NCI-H69 (cell line): ENCODE measurements at regions not wholly inside any gene's neighbourhood (a gene's known extent, or its start where the extent isn't known, plus 50 kb on each side); places are given as distances from the start of the nearest gene placed in this dataset.

ENCODE experiments used
- DNase-seq: peaks from one replicate; lab custom pipeline; 2025; lab: John Stamatoyannopoulos, UW

DNA sequence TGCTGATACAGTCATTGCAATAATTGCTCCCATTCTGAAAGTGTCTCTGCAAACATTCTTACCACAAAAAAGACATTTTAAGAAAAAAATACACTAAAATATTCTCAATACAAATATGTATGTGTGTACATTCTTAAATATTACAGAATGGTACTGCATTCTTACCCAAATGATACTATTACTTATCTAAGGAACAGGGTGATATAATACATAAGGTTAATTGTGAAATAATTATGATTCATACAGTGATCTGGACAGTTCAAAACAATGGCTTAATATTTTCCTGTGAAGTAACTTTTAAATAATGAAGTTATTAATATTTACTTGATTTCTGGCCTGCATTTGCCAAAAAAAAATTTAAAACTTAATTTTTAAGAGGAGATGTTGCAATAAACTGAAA is 694.6 kb downstream of the TUSC7 start:
- no peak for DNase-seq

DNA sequence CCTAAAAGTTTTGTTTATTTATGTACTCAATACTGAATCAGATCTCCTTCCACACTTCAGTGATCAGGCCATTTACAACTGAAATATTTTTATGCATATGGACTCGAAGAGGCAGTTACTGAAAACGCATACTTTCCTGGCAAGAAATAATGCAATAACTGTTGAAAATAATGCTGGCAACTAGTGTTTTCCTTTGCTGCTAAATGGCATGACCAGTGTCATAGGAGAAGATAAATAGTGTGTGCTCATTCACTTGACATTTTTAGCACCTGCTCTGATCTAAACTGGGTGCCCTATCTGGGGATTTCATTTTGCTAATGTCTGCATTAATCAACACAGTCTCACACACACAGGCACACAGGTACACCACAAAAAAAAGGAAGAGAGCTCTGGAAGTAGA is 695.2 kb downstream of the TUSC7 start:
- peak; percentile 3 for DNase-seq

DNA sequence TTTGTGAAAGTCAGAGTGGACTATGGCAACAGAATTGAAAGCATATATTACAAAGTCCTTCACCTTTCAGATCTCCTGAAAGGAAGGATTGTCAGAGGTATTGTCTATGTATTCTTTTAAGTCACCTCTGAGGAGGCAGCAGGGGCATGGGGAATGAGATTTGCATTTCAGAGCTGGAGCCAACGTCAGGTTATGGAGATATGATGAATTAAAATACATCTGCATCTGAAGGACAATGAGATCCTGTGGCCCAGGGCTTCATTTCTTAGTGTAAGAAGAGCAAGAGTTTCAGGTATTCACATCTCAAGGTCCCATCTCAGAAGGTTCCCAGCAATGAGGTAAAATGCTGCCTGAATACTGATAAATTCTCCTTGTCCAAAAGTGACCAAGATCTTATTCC is 695.8 kb downstream of the TUSC7 start:
- no peak for DNase-seq

DNA sequence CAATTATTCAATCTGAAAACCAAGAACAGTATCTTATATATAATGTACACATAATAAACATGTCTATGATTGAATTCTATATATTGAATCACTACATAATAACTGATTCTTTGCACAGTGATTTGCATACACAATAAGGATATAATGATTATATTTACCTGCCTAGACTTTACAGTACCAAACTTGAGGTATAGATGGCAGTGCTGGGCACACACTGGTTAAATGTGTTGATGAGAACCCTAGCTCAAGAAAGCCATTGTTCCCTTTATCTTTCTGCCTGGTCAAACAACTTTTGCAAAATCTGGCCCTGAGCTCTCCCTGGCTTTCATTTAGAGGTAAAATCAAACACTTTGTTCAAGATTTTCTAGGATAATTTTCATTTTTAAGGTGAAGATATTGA is 697.7 kb downstream of the TUSC7 start:
- DNase-seq, result peak; percentile 18

DNA sequence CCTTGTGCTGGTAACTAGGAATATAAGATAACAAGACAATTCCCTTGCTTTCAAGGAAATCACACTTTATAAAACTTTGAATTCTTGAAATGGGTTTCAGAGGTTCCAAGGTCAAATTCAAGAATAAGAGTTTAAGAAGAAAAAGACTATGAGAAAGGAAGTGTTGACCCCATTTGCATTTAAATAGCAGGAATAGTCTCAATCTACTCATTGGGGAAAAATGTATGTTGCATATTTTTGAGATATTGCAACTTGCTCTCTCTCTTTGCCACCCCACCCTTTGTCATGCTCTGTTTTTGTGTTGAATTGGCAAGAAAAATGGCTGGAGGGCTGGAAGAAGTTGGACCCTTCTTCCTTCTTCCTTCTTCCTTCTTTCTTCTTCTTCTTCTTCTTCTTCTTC is 699.2 kb downstream of the TUSC7 start:
- no peak for DNase-seq

DNA sequence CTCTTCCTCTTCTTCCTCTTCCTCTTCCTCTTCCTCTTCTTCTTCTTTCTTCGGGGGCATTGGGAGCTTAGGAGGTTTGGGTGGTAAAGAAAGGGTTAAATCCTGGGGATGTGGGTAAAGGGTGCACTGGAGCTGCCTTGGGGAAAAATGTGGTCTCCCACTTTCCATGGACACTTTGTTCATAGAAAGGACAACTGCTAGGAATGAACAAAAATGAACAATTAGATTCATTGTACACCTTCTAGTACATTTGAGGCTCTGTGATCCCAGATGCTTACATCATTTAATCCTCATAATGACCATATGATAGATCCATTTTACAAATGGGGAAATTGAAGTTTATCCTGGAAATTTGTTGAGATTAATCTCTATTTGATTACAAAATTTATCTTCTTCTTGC is 699.7 kb downstream of the TUSC7 start:
- no peak for DNase-seq

DNA sequence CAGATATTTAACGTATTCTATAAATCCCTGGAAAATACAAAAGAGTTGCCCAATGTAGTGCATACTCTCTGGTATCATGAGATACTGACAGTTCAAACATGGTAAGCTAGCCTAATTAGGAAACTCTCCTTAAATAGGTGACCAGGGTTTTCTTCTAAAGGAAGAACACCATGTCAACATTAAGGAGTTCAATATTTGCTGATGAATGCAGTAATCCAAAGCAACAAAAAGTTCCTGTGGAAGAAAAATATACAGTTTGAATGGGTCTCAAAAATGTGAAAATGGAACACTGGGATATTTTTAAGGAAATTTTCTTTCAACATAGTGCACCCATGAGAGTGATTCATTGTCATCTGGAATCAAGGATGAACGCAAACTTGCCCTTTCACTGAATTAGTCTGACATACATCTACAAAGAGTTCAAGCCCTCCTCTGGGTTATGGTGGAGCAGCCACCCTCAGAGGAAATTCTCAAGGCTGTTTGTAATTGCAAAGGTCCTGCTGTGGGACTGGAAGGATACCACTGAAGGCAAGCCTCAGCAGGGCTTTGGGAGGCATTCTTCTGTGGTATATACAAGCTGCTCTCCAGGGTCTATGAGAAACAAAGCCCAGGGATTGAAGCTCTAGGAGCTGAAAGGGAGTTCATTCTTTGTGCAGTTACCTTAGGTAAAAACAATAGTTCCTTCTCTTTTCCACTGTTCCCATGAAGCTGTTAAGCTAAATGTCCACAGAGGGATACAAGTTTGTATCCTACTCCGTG is 700.3 kb downstream of the TUSC7 start:
- no peak for DNase-seq

DNA sequence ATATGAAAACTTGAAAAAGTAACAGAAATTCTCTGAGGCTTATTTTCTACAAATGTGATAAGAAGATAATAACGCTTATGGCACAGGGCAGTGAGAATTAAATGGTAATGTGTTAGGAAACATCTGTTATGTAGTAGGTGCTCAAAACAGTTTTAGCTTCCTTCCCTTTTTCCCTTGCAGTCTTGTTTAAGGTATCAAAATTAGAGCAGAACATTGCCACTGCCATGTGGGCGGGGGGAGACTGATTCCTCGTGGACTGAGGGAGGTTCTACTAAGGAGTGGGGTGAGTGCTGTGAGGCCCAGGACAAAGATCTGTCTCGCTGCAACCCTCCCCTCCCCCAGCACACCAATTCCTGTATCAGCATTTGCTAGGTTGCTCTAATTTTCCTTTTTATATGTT is 702.4 kb downstream of the TUSC7 start:
- DNase-seq, result no peak

DNA sequence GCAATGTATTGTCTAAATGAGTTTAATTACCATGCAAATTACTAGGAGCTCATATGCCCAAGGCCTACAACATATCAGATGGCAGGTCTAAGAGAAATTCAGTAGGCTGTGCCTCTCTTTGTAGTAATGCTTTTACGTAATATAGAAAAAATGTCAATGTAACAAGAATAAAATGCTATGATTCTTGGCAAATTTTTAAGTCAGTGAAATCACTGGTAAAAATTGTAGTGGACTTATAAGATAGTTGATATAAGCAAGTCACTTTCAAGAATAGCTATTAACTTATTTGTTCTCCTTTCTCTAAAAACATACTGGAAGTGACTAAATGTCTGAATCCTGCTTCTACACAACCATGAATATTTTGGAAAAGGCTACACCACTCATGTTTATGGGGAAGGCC is 707.8 kb downstream of the TUSC7 start:
- DNase-seq, result peak; percentile 30

DNA sequence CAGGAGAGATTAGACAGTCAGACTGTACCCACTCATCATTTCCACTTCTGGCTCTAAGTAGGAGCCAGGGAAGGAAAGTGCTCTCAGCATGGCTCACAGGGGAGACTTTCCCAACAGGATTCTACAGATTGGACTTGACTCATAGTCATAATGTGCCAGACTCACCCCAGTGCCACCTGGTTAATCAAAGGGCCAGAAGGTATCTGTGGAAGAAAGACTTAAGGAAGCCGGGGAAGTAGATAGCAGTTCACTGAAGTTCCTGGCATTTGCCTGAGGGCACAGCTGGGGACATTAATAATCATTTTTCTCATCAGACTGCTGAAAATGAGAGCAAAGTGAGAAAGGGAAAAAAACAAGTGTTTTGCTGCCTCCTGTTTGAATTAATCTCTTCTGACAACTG is 717.5 kb downstream of the TUSC7 start:
- no peak for DNase-seq

DNA sequence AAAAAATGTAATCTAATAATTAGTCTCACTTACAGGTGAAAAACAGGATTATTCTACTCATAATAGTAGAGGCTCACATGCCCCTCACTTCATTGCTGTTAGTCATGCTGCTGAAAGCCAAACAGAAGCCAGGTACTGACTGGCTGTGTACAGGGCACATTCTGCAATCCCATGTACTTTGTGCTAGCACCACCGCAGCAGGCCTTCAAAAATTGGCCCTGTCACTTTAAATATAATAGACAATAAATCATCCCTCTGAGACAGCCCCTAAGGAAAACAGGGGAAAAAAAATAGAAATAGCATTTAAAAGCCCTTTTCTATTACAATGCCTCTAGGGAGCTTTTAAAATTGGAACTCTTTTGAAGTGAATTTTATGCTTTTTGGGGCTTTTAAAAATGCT is 723.8 kb downstream of the TUSC7 start:
- DNase-seq, result no peak

DNA sequence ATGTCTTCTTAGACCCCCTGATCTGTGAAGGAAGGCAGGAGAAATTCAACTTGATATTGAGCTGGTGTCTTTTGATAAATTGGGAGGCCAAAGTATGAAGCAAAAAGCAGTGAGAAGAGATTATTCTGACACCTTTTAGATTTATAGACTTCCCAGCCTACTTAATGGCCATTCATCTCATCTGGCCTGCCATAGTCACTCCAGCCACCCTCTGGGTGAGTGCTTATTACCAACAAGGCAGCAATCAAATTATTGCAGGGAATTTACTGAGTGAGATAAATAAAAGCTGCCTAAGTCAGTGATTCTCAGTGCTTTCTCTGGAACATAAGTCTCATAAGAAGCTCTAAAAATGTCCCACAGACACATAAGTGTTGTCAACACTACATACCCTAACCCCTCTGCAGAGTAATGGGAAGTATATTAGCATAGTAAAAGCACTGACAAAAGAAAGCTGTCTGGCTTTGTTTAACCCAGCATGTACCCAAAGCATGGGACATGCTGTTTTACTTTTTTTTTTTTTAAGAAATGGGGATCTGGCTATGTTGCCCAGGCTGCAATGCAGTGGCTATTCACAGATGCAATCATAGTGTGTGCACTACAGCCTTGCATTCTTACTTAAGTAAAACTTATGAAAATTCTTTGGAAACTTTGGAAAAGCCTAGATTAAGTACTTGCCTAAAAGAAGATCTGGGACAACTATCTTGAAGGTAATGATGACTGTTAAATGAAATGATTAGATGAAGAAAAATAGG is 725.3 kb downstream of the TUSC7 start:
- no peak for DNase-seq

DNA sequence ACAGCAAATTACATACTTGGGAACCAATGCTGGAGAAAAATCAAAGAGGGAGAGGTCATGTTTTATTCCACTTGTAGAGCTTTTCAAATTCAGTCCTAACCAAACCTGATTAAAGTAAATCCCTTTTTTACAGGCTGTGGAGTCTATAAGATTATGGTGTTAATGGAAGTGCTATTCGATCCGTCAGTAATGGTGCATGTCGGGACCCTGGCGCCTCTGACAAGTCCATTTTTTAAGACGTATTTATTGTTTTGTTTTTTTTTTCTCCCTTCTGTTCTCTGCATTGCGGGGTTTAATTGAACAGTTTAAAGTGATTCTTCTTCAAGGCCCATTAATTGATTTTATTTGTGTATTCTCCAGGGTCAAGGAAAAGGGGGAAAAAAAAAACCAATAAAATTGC is 725.9 kb downstream of the TUSC7 start:
- no peak for DNase-seq

DNA sequence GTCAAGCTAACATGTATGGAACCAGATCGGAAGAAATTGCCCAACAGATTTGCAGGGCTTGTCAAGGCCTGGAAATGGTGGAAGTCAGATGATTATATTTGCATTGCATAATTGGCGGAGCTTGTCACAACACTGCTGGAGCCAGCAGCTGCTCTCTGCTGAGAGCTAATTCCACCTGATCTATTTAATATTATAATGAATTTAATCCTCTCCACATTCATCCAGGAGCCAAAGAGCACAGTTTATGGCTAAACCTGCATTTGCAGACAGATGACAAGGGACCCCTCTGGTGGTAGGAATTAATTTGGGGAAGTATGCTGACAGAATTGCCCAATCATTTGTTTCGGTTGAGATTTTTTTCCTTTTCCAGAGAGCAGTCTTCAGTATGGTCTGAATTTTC is 730.2 kb downstream of the TUSC7 start:
- DNase-seq, result peak; percentile 82

DNA sequence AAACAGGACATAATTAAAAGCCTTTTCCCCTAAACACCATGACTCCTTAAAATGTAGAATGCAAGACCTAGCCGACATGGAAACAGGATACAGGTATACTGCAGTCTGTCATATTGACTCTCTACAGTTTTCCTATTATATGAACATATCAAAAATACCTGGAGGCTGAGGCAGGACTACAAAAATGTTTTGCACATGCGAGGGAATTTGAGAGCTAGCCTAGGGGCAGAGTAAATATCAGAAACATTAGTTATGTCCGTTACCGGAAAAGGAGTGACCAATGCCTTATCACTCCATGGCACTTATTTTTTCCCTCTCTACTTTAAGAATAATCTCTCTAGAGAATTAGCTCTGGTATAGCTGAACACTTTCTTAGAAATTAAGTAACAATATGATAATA is 732.3 kb downstream of the TUSC7 start:
- no peak for DNase-seq

DNA sequence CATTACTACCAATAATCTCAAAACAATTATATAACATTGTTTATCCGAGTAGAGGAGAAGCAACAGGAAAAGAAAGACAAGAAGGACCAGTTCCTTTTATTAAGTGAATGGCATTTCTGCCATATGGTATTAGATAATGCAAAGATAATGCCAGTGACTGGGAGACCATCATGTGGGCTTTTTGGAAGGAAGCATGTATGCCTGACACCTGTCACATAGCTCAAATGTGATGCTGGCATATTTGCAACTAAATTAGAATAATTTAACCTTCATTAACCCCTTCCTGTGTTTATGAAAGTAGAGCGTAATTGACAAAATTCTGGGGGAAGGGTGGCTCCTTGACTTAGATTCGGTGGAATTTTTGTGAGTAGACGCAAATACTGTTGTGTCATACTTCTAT is 733.0 kb downstream of the TUSC7 start:
- DNase-seq, result no peak

DNA sequence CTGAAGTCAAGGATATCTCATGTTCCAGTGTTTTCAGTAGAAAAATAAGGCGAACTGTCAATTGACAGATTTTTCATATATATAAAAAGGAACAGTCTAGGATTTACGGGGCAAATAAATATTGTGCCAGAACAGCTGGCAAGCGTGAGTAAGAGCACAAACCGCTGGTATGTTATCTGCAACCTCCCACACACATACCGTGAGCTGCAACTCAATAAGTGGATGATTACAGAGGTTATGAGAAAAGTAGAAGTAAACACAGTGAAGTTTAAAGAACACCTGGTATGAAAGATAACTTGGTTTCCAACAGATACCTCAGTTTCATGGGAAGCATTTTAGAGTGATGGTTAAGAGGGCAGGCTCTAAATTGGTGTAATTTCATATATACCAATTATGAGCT is 733.4 kb downstream of the TUSC7 start:
- DNase-seq, result no peak

DNA sequence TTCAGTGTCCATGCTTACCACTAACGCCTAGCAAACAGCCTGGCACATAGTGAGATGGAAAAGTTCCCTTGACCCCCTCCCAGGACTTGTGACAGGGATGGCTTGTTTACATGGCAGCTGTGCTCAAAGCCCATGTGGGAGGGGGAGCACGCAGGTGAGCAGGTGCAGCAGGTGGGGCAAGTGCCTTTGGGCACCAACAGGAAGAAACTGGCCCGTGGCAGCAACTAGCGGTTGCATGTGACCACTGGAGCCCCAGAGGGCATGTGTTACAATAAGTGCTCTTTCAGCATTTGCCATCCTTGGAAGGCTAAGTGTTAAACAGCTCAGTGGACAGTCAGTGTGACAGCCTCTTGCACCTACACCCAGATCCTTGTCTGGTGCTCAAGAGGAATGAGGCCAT is 734.6 kb downstream of the TUSC7 start:
- peak; percentile 53 for DNase-seq

DNA sequence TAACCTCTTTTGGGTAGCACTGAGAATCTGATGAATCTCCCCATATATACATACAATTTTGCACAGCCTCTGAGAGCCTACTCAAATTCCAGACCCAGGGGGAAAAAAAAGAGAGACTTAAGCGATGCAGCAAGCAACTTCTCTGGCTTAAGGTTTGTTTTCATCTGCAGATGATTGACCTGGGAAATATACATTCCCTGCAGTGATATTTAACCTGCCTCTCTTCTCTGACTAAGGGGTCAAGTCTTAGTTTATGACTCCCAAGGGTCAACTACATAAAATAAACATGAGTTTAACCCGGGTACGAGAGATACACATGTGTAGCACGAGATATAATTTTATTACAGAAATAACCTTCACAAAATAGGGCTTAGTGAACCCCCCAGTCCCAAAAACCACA is 737.8 kb downstream of the TUSC7 start:
- no peak for DNase-seq

DNA sequence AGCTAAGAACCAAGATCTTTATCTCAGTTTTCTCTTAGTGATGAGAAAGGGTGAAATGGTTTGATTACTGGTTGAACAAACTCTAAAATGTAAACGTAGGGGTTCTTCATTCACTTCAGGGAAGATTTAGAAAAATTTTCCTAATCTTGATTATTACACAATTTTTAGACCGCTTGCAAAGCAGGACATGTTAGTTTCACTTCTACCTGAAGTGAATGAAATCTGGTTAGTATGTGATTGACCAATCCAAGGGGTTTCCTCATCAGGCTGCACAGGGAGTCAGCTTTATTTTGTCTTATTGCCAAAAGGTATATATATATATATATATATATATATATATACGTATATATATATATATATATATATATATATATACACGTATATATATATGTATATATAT is 740.4 kb downstream of the TUSC7 start:
- no peak for DNase-seq

DNA sequence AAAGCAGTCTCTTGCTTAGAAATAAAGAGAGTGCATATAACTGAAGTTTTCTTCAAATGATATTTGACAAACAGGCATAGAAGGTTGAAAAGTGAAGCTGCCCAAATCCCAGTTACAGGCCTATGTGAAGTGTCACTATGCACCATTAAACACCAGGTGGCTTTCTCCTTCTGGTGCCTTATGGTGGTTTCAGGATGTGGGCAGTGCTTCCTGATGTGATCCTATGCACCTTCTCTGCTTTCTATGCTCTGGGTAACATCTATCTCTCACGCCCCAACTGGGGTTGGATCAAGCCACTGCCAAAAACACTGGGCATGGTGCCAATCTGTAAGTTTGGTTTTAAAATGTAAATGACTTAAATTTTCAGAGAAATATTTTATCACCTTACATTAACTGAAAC is 744.7 kb downstream of the TUSC7 start:
- peak; percentile 14 for DNase-seq

DNA sequence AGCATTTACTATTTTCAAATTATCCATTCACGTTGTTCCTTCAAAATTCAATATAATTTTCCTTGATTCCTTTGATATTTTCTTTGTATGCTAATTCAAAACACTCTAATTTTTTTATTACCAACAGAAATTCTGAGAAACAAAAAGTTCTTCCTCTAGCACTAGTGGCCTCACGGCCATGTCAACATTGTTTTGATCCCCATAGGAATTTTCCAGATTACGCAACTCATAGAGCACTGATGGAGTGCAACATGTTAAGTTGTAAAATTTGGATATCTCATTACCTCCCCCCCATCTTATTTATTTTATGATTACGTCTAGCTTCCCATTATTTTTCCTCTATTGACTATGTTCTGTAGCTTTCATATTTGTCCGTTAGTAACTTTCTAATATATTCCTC is 745.3 kb downstream of the TUSC7 start:
- DNase-seq, result no peak

DNA sequence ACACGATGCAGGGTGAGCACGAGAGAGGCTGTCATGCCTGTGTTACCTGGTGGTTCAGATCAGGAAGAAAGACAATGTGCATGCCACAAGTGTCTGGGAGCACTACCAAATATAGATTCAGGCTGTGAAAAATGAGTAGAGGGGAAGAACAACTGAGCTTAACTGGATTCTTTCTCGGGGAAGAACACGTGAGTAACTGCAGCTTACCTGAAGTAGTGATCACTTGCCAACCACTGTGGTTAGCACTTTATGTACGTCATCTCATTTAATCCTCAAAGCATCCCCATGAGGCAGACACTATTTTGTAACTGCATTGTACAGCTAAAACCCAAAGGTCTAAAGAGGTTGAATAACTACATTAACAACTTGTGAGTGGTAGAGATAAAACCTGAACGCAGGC is 746.2 kb downstream of the TUSC7 start:
- DNase-seq, result no peak
